ENCODE measurements at regions not wholly inside any gene's neighbourhood (a gene's known extent, or its start where the extent isn't known, plus 50 kb on each side); places are given as distances from the start of the nearest gene placed in this dataset.
A peak's percentile ranks its signal among the peaks of the same experiment; 100 is the strongest.

DNA sequence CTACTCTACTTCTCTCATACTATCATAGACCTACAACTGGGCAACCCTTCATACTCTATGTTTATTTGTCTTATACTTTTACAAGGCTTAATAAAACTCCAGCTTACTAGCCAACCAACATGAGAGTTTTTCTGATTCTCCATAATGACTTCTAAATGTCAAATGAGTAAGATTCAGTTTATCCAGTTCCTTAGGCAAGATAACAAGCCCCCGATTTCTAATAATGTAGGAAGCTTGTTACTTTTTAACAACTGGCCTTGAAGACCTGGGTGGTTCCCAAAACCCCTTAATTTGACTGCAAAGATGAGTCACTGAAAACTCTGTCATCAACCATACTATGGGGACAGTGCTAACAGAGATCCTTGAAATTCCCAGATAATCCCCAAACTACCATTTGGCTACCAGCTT lies 294.6 kb upstream of the ACTBL2 start:
- H3K4me3 ChIP-seq, result no peak overlapping the region
- 93 to 97% (median 95%) methylated on average over 1 of the region's 1 CpG for WGBS, 4 donors
- TF ChIP-seq, protein P1, sequence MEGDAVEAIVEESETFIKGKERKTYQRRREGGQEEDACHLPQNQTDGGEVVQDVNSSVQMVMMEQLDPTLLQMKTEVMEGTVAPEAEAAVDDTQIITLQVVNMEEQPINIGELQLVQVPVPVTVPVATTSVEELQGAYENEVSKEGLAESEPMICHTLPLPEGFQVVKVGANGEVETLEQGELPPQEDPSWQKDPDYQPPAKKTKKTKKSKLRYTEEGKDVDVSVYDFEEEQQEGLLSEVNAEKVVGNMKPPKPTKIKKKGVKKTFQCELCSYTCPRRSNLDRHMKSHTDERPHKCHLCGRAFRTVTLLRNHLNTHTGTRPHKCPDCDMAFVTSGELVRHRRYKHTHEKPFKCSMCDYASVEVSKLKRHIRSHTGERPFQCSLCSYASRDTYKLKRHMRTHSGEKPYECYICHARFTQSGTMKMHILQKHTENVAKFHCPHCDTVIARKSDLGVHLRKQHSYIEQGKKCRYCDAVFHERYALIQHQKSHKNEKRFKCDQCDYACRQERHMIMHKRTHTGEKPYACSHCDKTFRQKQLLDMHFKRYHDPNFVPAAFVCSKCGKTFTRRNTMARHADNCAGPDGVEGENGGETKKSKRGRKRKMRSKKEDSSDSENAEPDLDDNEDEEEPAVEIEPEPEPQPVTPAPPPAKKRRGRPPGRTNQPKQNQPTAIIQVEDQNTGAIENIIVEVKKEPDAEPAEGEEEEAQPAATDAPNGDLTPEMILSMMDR (IDR thresholded peaks at IDR 0.05), result no peak
- TF ChIP-seq POLR2A (IDR thresholded peaks at IDR 0.05), result no peak

DNA sequence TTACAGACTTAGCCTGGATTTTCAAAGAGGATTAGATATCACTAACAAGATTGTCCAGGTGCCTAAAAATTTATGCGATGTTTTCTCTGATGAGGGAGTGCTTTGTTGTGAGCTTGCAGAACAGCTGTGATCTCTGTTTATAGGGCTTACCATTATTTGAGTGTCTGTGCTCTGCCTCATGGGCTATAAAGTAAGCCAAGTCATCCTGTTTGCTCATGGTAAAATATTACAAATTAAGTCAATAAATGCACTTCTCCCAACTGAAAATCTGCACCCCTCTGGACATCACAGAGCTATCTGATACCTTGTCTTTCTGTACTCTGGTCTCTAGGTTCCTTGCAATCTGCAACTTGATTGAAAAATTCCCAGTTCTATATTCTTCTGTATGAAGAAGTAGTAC lies 293.4 kb upstream of the ACTBL2 start:
- 62 to 88% (median 73%) methylated on average over 1 of the region's 1 CpG for WGBS, 4 donors
- ATAC-seq, result no peak
- no peaks in the 10 kb centered on the region for H3K36me3 ChIP-seq

More for the DNA sequence above, 294.6 kb upstream of the ACTBL2 start:
- H3K27me3 ChIP-seq, result no peaks in the 10 kb centered on the region
- no peaks in the 10 kb centered on the region for H3K9me3 ChIP-seq
- H3K27ac ChIP-seq, result peak overlapping the region in 1 of 12 donors; percentile 6
- no peak for ATAC-seq
- peaks cover 3 to 27% (median 10%) of the 10 kb centered on the region in 12 donors for H3K4me1 ChIP-seq
- DNase-seq, result no peak
- H3K36me3 ChIP-seq, result no peaks in the 10 kb centered on the region
- intact Hi-C loops (cut with DNase I), result loop anchor here (2.0 to 10.0 kb wide), 9 partner anchors 80 to 480 kb away; no protein-coding TSS in a partner anchor

GRCh38 chr5:57774439-57774838 lies 291.8 kb upstream of the ACTBL2 start:
- Histone ChIP-seq H3K27me3 (no peaks in the 10 kb centered on the region), H3K4me1 (peaks cover 0 to 10% (median under 1%) of the 10 kb centered on the region in 12 donors), H3K36me3 (no peaks in the 10 kb centered on the region), H3K9me3 (no peaks in the 10 kb centered on the region), H3K4me3 (no peak overlapping the region), H3K27ac (no peak overlapping the region)
- TF ChIP-seq, protein P1 (IDR thresholded peaks at IDR 0.05), result no peak
- TF ChIP-seq POLR2A (IDR thresholded peaks at IDR 0.05), result no peak
- WGBS, 4 donors, result 92 to 100% (median 96%) methylated on average over 1 of the region's 1 CpG
- no peak for ATAC-seq
- no peak for DNase-seq
- intact Hi-C loops (cut with DNase I), result loop anchor here in 3 of 10 donors (5.0 to 10.0 kb wide), 3 partner anchors 120 to 277 kb away; no protein-coding TSS in a partner anchor

More for the DNA sequence above, 293.4 kb upstream of the ACTBL2 start:
- Histone ChIP-seq H3K9me3 (no peaks in the 10 kb centered on the region), H3K27me3 (no peaks in the 10 kb centered on the region), H3K27ac (no peak overlapping the region), H3K4me1 (peaks cover 3 to 26% (median 10%) of the 10 kb centered on the region in 12 donors), H3K4me3 (no peak overlapping the region)
- DNase-seq, result no peak
- intact Hi-C loops (cut with DNase I), result loop anchor here (2.0 to 10.0 kb wide), 9 partner anchors 79 to 479 kb away; no protein-coding TSS in a partner anchor
- TF ChIP-seq, protein P1 (IDR thresholded peaks at IDR 0.05), result no peak
- TF ChIP-seq POLR2A (IDR thresholded peaks at IDR 0.05), result no peak

- DNase-seq, result no peak
- H3K36me3 ChIP-seq, result no peaks in the 10 kb centered on the region
- no peak overlapping the region for H3K4me3 ChIP-seq
- H3K9me3 ChIP-seq, result no peaks in the 10 kb centered on the region
- no peak for TF ChIP-seq POLR2A (IDR thresholded peaks at IDR 0.05)
- TF ChIP-seq, protein P1 (IDR thresholded peaks at IDR 0.05), result no peak
- peaks cover 0 to 8% (median 0%) of the 10 kb centered on the region in 12 donors for H3K4me1 ChIP-seq
- no peaks in the 10 kb centered on the region for H3K27me3 ChIP-seq
- no peak overlapping the region for H3K27ac ChIP-seq
- ATAC-seq, result no peak
- intact Hi-C loops (cut with DNase I), result loop anchor here in 3 of 10 donors (5.0 to 10.0 kb wide), 3 partner anchors 118 to 275 kb away; no protein-coding TSS in a partner anchor
Measured at GRCh38 chr5:57772512-57772911, 289.9 kb upstream of the ACTBL2 start.
